Small intestine (tissue), 7 donors: ENCODE measurements at regions not wholly inside any gene's neighbourhood (a gene's known extent, or its start where the extent isn't known, plus 50 kb on each side); places are given as distances from the start of the nearest gene placed in this dataset.
"Not testable (repeated sequence)": the region's sequence is repeated elsewhere in the genome, so short reads cannot be mapped to it uniquely, and the experiment has no call there.

ENCODE experiments used
- DNase-seq, 2 donors: peaks; one replicate each; pipeline versions ENCODE4 v3.0.0 to v3.0.0-alpha.2; 2013
- FAIRE-seq: peaks from 2 replicates; lab custom pipeline; 2012; peaks lifted over from hg19 to GRCh38; lab: Jason Lieb, UNC
- H3K27ac ChIP-seq, 3 donors: one replicate each; pipeline ENCODE4 v1.5.1; 2013; ENCODE audit warnings: low read length in 2 of 3, mild to moderate bottlenecking in 2 of 3, control low read depth in 1 of 3, inconsistent platforms in 1 of 3, low read depth in 1 of 3, moderate library complexity in 1 of 3
- H3K27me3 ChIP-seq, 3 donors: one replicate each; pipeline ENCODE4 v1.6.1; 2013; ENCODE audit warnings: low read length in 3 of 3, inconsistent platforms in 1 of 3; ENCODE audit not compliant: control insufficient read depth in 3 of 3, insufficient read depth in 3 of 3
- H3K36me3 ChIP-seq, 3 donors: one replicate each; pipeline ENCODE4 v1.6.1; 2013; ENCODE audit warnings: low read length in 3 of 3, inconsistent platforms in 1 of 3, low read depth in 1 of 3, mild to moderate bottlenecking in 1 of 3, moderate library complexity in 1 of 3; ENCODE audit not compliant: control insufficient read depth in 3 of 3, insufficient read depth in 2 of 3
- H3K4me1 ChIP-seq, 3 donors: one replicate each; pipeline ENCODE4 v1.6.1; 2013; ENCODE audit warnings: low read length in 2 of 3, inconsistent platforms in 1 of 3, low read depth in 1 of 3, mild to moderate bottlenecking in 1 of 3, moderate library complexity in 1 of 3; ENCODE audit not compliant: control insufficient read depth in 3 of 3, insufficient read depth in 2 of 3
- H3K4me3 ChIP-seq, 3 donors: one replicate each; pipeline ENCODE4 v1.5.1; 2013; ENCODE audit warnings: low read length in 3 of 3, control low read depth in 1 of 3, inconsistent platforms in 1 of 3, low read depth in 1 of 3, mild to moderate bottlenecking in 1 of 3, moderate library complexity in 1 of 3
- H3K9me3 ChIP-seq, 2 donors: one replicate each; pipeline ENCODE4 v1.6.1; 2013; ENCODE audit warnings: low read depth in 1 of 2, low read length in 1 of 2; ENCODE audit not compliant: control insufficient read depth in 2 of 2, insufficient read depth in 1 of 2
- whole genome bisulfite sequencing, 3 donors: extraction: QIAGEN DNeasy Blood & Tissue Kit; methylation state at CpG; one replicate each; pipeline ENCODE4 v1.1.7; 2013; 5-methylcytosine and 5-hydroxymethylcytosine counted together
- donor health status: healthy with polysubstance abuse.
- donor health status: control.
- donor health status: control.
- donor health status: Bipolar disorder and iron deficiency.
- donor health status: healthy.

DNA sequence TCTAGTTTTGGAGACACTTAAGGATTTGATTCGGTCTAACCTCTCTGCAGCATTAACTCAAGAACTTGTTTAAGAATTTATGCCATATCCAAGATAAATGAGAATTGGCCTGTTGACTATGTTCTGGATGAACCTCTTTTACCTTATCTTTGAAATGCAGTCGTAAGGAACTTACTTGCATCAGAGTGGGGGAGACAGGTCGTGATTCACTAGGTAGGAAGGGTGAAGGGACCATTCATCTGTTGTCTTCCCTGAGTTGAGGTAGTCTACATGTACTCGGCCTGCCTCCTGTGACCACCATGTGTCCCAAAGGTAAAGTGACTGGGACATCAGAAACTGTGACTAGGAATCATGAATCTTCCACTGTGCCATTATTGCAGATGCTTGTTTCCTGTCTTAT, 248.0 kb upstream of the P2RY1 start:
- Histone ChIP-seq H3K27me3 (no peaks in the 10 kb centered on the region), H3K36me3 (no peaks in the 10 kb centered on the region), H3K4me1 (no peaks in the 10 kb centered on the region), H3K4me3 (no peak overlapping the region), H3K27ac (no peak overlapping the region), H3K9me3 (no peaks in the 10 kb centered on the region)
- DNase-seq (no peak), FAIRE-seq (no peak)
- WGBS, 3 donors = 82 to 84% (median 84%) methylated on average over 4 of the region's 4 CpGs

DNA sequence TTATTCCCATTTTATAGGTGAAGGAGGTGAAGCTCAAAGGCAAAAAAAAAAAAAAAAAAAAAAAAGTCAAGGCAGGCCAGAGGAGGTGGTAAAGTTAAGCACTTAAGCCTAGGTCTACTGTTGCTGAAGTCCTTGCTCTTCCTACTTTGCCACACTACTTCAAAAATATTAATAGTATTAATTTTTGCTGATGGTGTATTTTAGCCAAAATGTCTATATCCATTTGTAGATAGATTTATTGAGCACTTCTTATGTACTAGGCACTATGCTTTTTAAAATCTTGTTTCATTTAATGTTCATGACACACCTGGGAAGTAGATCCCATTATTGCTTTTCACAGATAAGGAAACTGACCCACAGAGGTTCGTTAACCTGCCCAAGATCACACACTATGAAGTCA, 247.1 kb upstream of the P2RY1 start:
- 28 to 63% (median 32%) methylated on average over 1 of the region's 1 CpG for WGBS, 3 donors
- no peak overlapping the region for H3K27ac ChIP-seq
- FAIRE-seq (no peak), DNase-seq (no peak)
- H3K36me3 ChIP-seq = no peaks in the 10 kb centered on the region
- H3K4me3 ChIP-seq = no peak overlapping the region
- H3K27me3 ChIP-seq = no peaks in the 10 kb centered on the region
- H3K4me1 ChIP-seq = no peaks in the 10 kb centered on the region
- H3K9me3 ChIP-seq = no peaks in the 10 kb centered on the region

DNA sequence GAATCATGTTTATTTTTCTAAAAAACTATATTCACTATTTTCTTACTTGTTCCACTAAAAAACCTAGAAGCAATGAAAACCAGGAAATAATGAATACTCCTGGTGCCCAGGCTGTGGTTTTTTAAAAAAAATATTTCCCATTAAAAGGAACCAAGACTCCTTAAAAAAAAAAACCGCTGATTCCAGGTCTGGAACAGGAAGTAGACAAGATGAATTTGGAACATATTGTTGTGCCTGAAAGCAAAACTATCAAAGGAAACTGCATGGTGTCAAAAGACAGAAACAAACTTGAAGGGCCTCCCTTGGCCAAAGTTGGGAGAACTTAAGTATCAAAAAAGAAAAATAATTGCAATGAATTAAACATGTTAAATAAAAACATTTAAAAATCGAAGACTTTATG, 245.3 kb upstream of the P2RY1 start:
- Histone ChIP-seq H3K4me3 (no peak overlapping the region), H3K9me3 (no peaks in the 10 kb centered on the region), H3K36me3 (no peaks in the 10 kb centered on the region), H3K27me3 (no peaks in the 10 kb centered on the region), H3K4me1 (no peaks in the 10 kb centered on the region), H3K27ac (no peak overlapping the region)
- FAIRE-seq (peak; percentile 10), DNase-seq (no peak)
- 36 to 44% (median 43%) methylated on average over 2 of the region's 2 CpGs for WGBS, 3 donors

DNA sequence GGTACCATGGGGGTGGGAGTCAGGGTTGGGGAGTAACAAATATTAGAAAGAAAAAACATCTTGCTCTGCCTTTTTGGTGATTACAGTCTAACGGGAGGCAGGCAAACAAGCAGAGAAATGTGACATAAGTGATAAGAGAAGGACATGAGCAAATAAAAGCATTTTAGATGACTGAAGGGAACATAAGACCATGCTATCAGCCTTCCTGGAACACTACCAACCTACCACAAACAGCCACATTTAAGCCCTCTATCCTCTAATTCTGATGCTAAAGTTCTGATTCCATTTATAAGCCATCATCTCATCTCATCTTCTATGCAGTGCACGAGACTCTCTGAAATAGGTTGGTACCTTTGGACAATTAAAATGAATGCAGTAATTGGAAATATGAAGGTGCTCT, 243.4 kb upstream of the P2RY1 start:
- Histone ChIP-seq H3K4me1 (peaks cover 0 to 9% (median 7%) of the 10 kb centered on the region in 3 donors), H3K9me3 (no peaks in the 10 kb centered on the region), H3K27me3 (no peaks in the 10 kb centered on the region), H3K4me3 (no peak overlapping the region), H3K27ac (no peak overlapping the region), H3K36me3 (no peaks in the 10 kb centered on the region)
- FAIRE-seq (no peak), DNase-seq (no peak)
- 50 to 55% (median 53%) methylated on average over 2 of the region's 2 CpGs for WGBS, 3 donors

DNA sequence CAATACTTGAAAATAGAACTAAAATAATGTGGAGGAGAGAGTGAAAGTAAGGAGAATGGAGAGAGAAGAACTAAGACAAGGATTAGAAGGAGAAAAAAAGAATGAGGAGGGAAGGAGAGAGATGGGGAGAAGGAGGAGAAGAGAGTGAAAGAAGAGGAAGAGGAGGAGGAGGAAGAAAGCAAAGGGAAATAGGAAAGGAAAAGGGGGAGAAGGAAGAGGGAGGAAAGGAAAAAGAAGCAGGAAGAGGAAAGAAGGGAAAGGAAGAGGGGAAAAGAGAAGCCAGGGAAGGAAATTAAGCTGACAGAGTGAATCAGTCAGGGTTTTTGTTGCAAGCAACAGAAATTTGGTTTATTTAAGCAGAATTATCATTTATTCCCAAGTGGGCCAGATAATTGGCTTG, 241.7 kb upstream of the P2RY1 start:
- DNase-seq (no peak), FAIRE-seq (no peak)
- no peak overlapping the region for H3K4me3 ChIP-seq
- H3K36me3 ChIP-seq = no peaks in the 10 kb centered on the region
- no peaks in the 10 kb centered on the region for H3K9me3 ChIP-seq
- no peak overlapping the region for H3K27ac ChIP-seq
- H3K4me1 ChIP-seq = peaks cover 0 to 11% (median 9%) of the 10 kb centered on the region in 3 donors
- H3K27me3 ChIP-seq = no peaks in the 10 kb centered on the region

DNA sequence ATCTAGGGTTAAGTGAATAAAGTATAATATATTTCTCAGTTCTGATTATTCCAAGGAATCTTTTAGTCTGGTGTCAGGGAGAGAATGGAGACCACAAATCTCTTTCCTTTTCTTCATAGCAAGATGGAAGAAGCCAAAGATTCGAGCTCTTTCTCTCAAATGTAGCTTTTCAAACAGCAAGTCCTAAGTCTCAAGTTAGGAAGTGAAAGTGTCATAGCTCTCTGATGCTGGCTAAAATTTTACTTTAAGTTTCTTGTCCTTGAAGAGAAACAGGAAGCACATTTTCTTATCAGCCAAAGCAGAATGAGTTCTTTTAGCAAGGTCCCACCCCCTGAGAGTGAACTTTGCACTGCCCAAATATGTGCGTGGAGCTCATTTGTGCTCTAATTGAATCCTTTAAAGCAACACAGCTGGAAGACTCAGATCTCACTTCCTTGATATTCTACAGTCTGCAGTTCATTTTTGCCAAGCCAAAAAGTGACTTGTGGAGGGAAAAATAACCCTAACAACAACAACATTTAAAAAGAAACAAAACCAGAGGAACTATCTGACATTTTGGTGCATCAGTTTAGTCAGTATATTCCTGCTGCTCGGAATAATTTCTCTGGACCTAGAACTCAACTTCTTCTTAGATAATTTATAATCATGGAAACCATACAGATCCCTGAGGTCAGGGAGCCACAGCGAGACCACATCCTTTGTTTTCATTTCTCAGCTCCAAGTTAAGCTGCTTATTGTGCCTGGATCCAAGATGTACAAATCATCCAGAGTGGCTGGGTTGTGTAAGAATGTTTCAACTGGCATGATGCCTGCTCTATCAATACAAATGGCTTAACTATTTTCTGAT, 238.7 kb upstream of the P2RY1 start:
- H3K4me1 ChIP-seq = peaks cover 0 to 11% (median 9%) of the 10 kb centered on the region in 3 donors
- FAIRE-seq = no peak
- WGBS, 3 donors = 5 to 14% (median 11%) methylated on average over 4 of the region's 4 CpGs
- no peaks in the 10 kb centered on the region for H3K9me3 ChIP-seq
- H3K27ac ChIP-seq = peak overlapping the region in 2 of 3 donors; percentile 52 to 69
- no peaks in the 10 kb centered on the region for H3K36me3 ChIP-seq
- H3K27me3 ChIP-seq = no peaks in the 10 kb centered on the region
- H3K4me3 ChIP-seq = no peak overlapping the region
- DNase-seq = peak; percentile 62 to 79

DNA sequence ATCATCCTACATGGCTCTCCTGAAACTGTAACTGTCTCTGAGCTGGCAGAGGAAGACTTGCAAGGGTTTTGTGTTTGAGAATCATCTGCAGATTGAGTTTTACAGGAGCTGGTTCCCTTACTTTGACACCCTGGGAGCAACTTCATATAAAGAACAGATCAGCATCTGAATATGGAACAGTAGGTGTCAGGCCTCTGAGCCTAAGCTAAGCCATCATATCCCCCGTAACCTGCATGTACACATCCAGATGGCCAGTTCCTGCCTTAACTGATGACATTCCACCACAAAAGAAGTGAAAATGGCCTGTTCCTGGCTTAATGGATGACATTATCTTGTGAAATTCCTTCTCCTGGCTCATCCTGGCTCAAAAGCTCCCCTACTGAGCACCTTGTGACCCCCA, 238.1 kb upstream of the P2RY1 start:
- WGBS, 3 donors = 88 to 100% (median 88%) methylated on average over 1 of the region's 1 CpG
- H3K36me3 ChIP-seq, H3K9me3 ChIP-seq, FAIRE-seq, H3K4me3 ChIP-seq, H3K27me3 ChIP-seq, DNase-seq: not testable (repeated sequence)
- Histone ChIP-seq H3K27ac (peak overlapping the region in 2 of 3 donors; percentile 52 to 69), H3K4me1 (peaks cover 0 to 11% (median 9%) of the 10 kb centered on the region in 3 donors)

DNA sequence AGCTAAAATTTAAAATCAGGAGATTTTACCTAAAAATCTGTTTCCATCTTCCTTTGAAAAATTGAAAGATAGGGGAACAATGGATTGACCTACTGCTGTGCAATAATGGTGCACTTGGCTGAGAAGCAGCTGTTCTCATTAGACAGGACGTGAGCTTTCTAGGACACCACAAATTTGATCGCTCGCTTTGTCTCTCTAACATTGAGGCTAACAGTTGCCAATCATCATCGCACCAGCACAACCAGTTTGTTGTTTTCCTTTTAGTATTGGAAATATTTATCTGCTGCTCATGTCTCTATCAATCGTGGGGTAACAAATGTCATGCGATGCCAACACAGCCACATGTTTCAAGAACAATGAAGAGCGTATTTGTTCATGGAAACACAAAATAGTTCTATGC, 228.8 kb upstream of the P2RY1 start:
- no peak overlapping the region for H3K4me3 ChIP-seq
- H3K27me3 ChIP-seq = no peaks in the 10 kb centered on the region
- DNase-seq (no peak), FAIRE-seq (no peak)
- H3K9me3 ChIP-seq = peaks cover 0 to 13% of the 10 kb centered on the region in 2 donors
- H3K27ac ChIP-seq = no peak overlapping the region
- H3K36me3 ChIP-seq = no peaks in the 10 kb centered on the region
- 85 to 92% (median 87%) methylated on average over 7 of the region's 7 CpGs for WGBS, 3 donors
- H3K4me1 ChIP-seq = peaks cover 0 to 2% (median 0%) of the 10 kb centered on the region in 3 donors
